ENCODE measurements at regions not wholly inside any gene's neighbourhood (a gene's known extent, or its start where the extent isn't known, plus 50 kb on each side); places are given as distances from the start of the nearest gene placed in this dataset.
"Not testable (repeated sequence)": the region's sequence is repeated elsewhere in the genome, so short reads cannot be mapped to it uniquely, and the experiment has no call there.

GRCh38 chr2:129913695-129914495, 65.6 kb upstream of the RAB6C start:
- FAIRE-seq: no peak

- no peak for FAIRE-seq
Observed at GRCh38 chr2:129914538-129915302, 64.7 kb upstream of the RAB6C start.

- FAIRE-seq: no peak
Observed at GRCh38 chr2:129915303-129915840, 64.1 kb upstream of the RAB6C start.

GRCh38 chr2:129918604-129919003, 60.9 kb upstream of the RAB6C start:
- FAIRE-seq: no peak

- FAIRE-seq: no peak
Observed at GRCh38 chr2:129922571-129923264, 56.7 kb upstream of the RAB6C start.

- FAIRE-seq: no peak
Observed at GRCh38 chr2:129923265-129924091, 56.0 kb upstream of the RAB6C start.

- FAIRE-seq: not testable (repeated sequence)
Observed at GRCh38 chr2:129924115-129924514, 55.4 kb upstream of the RAB6C start.

DNA sequence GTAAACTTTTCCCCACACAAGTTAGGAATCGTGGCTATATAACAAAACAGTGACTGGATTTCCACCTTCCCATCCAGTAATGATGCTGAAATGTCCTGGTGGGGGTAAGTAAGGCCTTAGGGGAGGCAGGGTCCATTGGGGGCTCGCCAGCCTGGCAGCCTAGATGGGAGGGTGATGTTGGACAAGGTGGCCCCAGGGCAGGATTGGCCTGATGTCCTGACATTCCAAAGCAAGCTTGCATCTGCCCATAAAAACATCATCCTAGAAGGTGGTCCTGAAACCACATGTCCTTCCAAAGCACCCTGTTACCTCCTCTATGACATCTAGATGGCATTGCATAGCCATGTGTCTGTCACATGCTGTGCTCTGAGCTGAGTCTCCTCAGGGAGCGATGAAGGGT, 54.1 kb upstream of the RAB6C start:
- no peak for FAIRE-seq

DNA sequence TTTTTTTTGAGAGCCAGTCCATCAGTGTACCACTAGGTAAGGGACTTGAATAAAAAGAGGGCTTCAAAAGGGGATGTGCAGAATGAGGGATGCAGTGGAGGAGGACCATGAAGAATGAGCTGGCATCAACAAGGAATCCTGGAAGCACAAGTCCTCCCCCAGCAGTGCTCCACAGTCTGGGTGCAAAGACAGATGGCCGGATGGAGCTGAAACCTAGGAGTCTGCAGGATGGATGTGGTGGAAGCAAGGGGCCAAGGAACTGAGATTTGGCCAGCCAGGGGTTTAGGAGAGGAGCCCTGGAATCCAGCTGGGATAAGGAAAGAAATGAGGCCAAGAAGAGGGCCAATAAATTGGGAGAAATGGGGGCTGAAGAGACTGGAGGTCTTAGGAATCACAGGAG, 51.8 kb upstream of the RAB6C start:
- no peak for FAIRE-seq

DNA sequence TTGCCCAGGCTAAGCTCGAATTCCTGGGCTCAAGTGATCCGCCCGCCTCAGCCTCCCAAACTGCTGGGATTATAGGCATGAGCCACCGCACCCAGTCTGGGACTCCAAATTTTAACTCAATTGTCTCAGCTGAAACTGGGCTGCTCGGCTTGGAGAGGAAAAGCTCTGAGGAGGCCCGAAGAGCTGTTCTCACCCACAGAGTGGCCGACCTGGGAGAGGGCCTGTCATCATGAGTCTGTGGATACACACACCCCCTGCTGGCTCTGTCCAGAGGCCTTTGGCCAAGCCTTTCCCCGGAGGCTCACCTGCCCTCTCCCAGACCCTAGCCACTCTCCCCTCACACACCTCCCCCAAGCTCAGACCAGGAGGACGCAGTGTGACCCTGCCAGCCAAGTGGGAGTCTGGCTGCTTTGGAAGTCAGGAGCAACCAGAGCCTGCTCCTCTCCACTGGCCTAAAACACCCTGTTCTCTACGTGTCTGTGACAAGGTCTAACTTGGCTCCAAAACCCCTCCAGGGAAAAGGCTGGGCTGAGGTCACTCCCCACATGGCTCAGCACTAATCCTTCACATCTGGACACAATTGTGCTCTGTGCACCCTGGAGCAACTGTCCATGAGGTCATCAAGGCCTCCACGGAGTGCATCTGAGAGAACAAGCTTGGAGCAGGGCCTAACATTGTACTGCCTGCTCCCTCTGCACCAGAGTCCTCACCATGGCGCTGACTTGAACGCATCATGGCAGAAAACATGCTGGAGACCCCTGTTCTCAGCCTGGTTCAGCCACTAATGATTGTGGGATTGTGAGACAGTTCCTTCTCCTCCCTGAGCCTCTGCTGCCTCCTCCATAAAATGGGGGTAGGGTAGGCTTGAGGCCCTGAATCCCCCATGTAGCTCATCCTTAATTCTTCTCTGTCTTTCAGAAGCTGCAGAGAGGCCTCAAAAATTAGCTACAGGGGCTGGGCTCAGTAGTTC, 49.9 kb upstream of the RAB6C start:
- no peak for FAIRE-seq
